HEK293 (cell line): ENCODE measurements at regions not wholly inside any gene's neighbourhood (a gene's known extent, or its start where the extent isn't known, plus 50 kb on each side); places are given as distances from the start of the nearest gene placed in this dataset.

Experiments used
- BCL11B ChIP-seq: fragments of 450-650 bp; formaldehyde crosslinking; IDR thresholded peaks from 2 replicates; pipeline ENCODE4 v1.5.1; 2016; ENCODE audit warnings: low read depth, missing biosample characterization, missing genetic modification characterization
- GLI4 ChIP-seq: fragments of 450-650 bp; formaldehyde crosslinking; IDR thresholded peaks from 2 replicates; pipeline ENCODE4 v1.5.1; 2016; ENCODE audit warnings: missing biosample characterization, missing genetic modification characterization
- SP2 ChIP-seq: fragments of 450-650 bp; formaldehyde crosslinking; IDR thresholded peaks from 2 replicates; pipeline ENCODE4 v1.5.1; 2016; ENCODE audit warnings: missing biosample characterization, missing genetic modification characterization
- TCF7L2 ChIP-seq: IDR thresholded peaks from 2 replicates; pipeline ENCODE4 v1.6.1; 2011; ENCODE audit warnings: low read depth, mild to moderate bottlenecking, inconsistent platforms, low read length, moderate library complexity, borderline replicate concordance
- TRIM28 ChIP-seq: IDR thresholded peaks from 2 replicates; pipeline ENCODE4 v1.6.1; 2011; ENCODE audit warnings: low read length, control low read depth, borderline replicate concordance
- YY1 ChIP-seq: fragments of 450-650 bp; formaldehyde crosslinking; IDR thresholded peaks from 2 replicates; pipeline ENCODE4 v1.5.1; 2018; ENCODE audit warnings: missing biosample characterization, missing genetic modification characterization
- ZNF133 ChIP-seq: fragments of 450-650 bp; formaldehyde crosslinking; IDR thresholded peaks from 2 replicates; pipeline ENCODE4 v1.5.1; 2016; ENCODE audit warnings: missing biosample characterization, missing genetic modification characterization
- ZNF239 ChIP-seq: fragments of 450-650 bp; formaldehyde crosslinking; IDR thresholded peaks from 2 replicates; pipeline ENCODE4 v1.5.1; 2016; ENCODE audit warnings: missing biosample characterization, missing genetic modification characterization
- ZNF670 ChIP-seq: fragments of 450-650 bp; formaldehyde crosslinking; IDR thresholded peaks from 2 replicates; pipeline ENCODE4 v1.5.1; 2016; ENCODE audit warnings: missing biosample characterization, missing genetic modification characterization, low read depth
- ZNF707 ChIP-seq: fragments of 450-650 bp; formaldehyde crosslinking; IDR thresholded peaks from 2 replicates; pipeline ENCODE4 v1.5.1; 2016; ENCODE audit warnings: missing biosample characterization, missing genetic modification characterization
- TF ChIP-seq, protein P1 (sequence below): fragments of 450-650 bp; formaldehyde crosslinking; IDR thresholded peaks from 2 replicates; pipeline ENCODE4 v1.5.1; 2016; ENCODE audit warnings: missing biosample characterization, missing genetic modification characterization
- TF ChIP-seq, protein P2 (sequence below): fragments of 450-650 bp; formaldehyde crosslinking; IDR thresholded peaks from 2 replicates; pipeline ENCODE4 v1.5.1; 2016; ENCODE audit warnings: missing biosample characterization, missing genetic modification characterization, borderline replicate concordance

DNA sequence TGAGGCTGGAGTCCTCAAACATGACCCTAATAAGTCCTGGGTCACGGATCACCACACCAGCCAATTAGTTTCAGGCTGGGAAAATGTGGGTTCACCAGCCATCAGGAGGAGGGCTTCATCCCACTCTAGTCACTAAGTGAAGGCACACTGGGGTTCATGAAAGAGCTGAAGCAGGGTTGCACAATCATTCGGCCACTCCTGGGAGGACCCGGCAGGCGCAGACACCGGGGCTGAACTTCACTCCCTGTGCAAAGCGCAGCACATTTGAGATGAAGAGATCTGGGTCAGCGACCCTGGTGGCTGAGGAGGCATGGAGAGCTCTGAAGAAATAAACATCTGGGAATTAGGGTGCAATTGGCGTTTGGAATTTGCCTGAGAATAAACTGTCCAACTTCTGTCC, 684.4 kb upstream of the SALL3 start:
- TF ChIP-seq, protein P1, sequence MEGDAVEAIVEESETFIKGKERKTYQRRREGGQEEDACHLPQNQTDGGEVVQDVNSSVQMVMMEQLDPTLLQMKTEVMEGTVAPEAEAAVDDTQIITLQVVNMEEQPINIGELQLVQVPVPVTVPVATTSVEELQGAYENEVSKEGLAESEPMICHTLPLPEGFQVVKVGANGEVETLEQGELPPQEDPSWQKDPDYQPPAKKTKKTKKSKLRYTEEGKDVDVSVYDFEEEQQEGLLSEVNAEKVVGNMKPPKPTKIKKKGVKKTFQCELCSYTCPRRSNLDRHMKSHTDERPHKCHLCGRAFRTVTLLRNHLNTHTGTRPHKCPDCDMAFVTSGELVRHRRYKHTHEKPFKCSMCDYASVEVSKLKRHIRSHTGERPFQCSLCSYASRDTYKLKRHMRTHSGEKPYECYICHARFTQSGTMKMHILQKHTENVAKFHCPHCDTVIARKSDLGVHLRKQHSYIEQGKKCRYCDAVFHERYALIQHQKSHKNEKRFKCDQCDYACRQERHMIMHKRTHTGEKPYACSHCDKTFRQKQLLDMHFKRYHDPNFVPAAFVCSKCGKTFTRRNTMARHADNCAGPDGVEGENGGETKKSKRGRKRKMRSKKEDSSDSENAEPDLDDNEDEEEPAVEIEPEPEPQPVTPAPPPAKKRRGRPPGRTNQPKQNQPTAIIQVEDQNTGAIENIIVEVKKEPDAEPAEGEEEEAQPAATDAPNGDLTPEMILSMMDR (tag by site-specific recombination), result no peak
- TF ChIP-seq TCF7L2, result no peak
- no peak for TF ChIP-seq TRIM28
- TF ChIP-seq, protein P2, sequence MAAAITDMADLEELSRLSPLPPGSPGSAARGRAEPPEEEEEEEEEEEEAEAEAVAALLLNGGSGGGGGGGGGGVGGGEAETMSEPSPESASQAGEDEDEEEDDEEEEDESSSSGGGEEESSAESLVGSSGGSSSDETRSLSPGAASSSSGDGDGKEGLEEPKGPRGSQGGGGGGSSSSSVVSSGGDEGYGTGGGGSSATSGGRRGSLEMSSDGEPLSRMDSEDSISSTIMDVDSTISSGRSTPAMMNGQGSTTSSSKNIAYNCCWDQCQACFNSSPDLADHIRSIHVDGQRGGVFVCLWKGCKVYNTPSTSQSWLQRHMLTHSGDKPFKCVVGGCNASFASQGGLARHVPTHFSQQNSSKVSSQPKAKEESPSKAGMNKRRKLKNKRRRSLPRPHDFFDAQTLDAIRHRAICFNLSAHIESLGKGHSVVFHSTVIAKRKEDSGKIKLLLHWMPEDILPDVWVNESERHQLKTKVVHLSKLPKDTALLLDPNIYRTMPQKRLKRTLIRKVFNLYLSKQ (tag by site-specific recombination), result no peak
- no peak for TF ChIP-seq ZNF670
- TF ChIP-seq ZNF707 (tag by site-specific recombination), result no peak
- no peak for TF ChIP-seq BCL11B (tag by site-specific recombination)
- TF ChIP-seq YY1 (tag by site-specific recombination), result no peak
- no peak for TF ChIP-seq ZNF239
- no peak for TF ChIP-seq GLI4 (tag by site-specific recombination)
- no peak for TF ChIP-seq SP2 (tag by site-specific recombination)
- no peak for TF ChIP-seq ZNF133 (tag by site-specific recombination)
